ENCODE measurements at regions not wholly inside any gene's neighbourhood (a gene's known extent, or its start where the extent isn't known, plus 50 kb on each side); places are given as distances from the start of the nearest gene placed in this dataset.

DNA sequence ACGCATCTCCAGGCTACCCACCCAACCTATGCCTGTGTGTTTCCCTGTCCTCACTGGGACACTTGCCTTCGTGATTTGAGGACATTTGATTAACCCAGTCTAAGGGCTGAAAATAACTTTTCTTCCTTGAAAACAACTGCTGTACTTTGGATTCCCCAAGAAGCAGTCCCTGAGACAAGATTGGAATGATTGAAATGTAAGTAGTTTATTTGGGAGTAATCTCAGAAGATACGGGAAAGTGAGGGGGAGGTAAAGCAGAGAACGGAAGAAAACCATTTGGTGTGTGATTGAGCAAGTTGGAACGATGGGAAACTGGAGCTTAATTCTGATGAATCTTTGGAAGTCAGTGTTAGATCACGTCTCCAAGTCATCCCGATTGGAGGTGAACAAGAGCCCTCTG lies 143.8 kb upstream of the LMCD1 start:
- BruUV-seq (replicated peaks), result no TSS peak
- 32% methylated on average over 7 of the region's 7 CpGs for WGBS (ENCODE audit: insufficient coverage, insufficient replicate concordance, low lambda C conversion rate, missing lambda C conversion rate)
- intact Hi-C loops (cut with micrococcal nuclease; ENCODE audit: unreplicated experiment), result no loop called here

More for the DNA sequence above, 143.8 kb upstream of the LMCD1 start:
- no peaks in the 10 kb centered on the region; the same call in 2 of the 3 replicates for H3K9me3 ChIP-seq (replicated peaks; ENCODE audit: control insufficient read depth, insufficient read depth, low read length)
- no peaks in the 10 kb centered on the region for H4K20me1 ChIP-seq (ENCODE audit: control insufficient read depth, insufficient read depth)
- ChIA-PET SMC1A (ENCODE audit: uncharacterized antibody, unreplicated experiment) (no interaction called here), RAD21 (ENCODE audit: unreplicated experiment) (no interaction called here), CTCF (interaction anchor here (1.4 kb wide), 1 partner anchor 59 kb away, joined by 4 read pairs; no protein-coding TSS in a partner anchor), POLR2A (no interaction called here)
- H3K79me2 ChIP-seq (ENCODE audit: control insufficient read depth, insufficient read depth, low read length), result no peaks in the 10 kb centered on the region
- no peak for ATAC-seq
- no peak overlapping the region for H2AFZ ChIP-seq (ENCODE audit: control insufficient read depth, low read depth, low read length)
- in situ Hi-C loops (cut with MboI), result no loop called here
- DNase-seq (ENCODE audit: low read depth, low spot score), result no peak
- no peaks in the 10 kb centered on the region for H3K36me3 ChIP-seq (ENCODE audit: control insufficient read depth in 2 of 2, insufficient read depth in 2 of 2, low read length in 1 of 2)
- H3K4me1 ChIP-seq (ENCODE audit: control insufficient read depth, insufficient read depth, low read length), result no peaks in the 10 kb centered on the region
- H3K27ac ChIP-seq (ENCODE audit: control insufficient read depth, insufficient read depth), result no peak overlapping the region
- FAIRE-seq, result no peak
- H3K4me2 ChIP-seq (ENCODE audit: control insufficient read depth, insufficient read depth), result no peak overlapping the region
- TF ChIP-seq ZBED1 (IDR thresholded peaks at IDR 0.05; ENCODE audit: borderline replicate concordance) (no peak), ATF2 (IDR thresholded peaks at IDR 0.05; ENCODE audit: low read length) (no peak), POLR2AphosphoS5 (IDR thresholded peaks at IDR 0.05; ENCODE audit: low read length) (no peak), ATF7 (IDR thresholded peaks at IDR 0.05; ENCODE audit: low read depth) (no peak), TCF12 (IDR thresholded peaks at IDR 0.05; ENCODE audit: low read depth, low read length) (no peak), BHLHE40 (IDR thresholded peaks at IDR 0.05; ENCODE audit: borderline replicate concordance in 1 of 2, low read depth in 2 of 2, low read length in 1 of 2) (no peak), NR2C1 (IDR thresholded peaks at IDR 0.05) (no peak), ELK1 (IDR thresholded peaks at IDR 0.05; ENCODE audit: low read depth, low read length) (no peak), PRDM15 (CRISPR knock-in tag; IDR thresholded peaks at IDR 0.05) (no peak), EP300 (IDR thresholded peaks at IDR 0.05; ENCODE audit: borderline replicate concordance in 1 of 2, control insufficient read depth in 1 of 2, low read depth in 2 of 2, low read length in 2 of 2) (no peak), IRF4 (IDR thresholded peaks at IDR 0.05; ENCODE audit: low read depth, low read length) (no peak), ASH2L (IDR thresholded peaks at IDR 0.05; ENCODE audit: borderline replicate concordance, low read depth) (no peak), CBFB (IDR thresholded peaks at IDR 0.05; ENCODE audit: low read depth) (no peak), RAD51 (IDR thresholded peaks at IDR 0.05) (no peak), ESRRA (IDR thresholded peaks at IDR 0.05; ENCODE audit: low read length) (no peak)
- TF ChIP-seq, protein P1, sequence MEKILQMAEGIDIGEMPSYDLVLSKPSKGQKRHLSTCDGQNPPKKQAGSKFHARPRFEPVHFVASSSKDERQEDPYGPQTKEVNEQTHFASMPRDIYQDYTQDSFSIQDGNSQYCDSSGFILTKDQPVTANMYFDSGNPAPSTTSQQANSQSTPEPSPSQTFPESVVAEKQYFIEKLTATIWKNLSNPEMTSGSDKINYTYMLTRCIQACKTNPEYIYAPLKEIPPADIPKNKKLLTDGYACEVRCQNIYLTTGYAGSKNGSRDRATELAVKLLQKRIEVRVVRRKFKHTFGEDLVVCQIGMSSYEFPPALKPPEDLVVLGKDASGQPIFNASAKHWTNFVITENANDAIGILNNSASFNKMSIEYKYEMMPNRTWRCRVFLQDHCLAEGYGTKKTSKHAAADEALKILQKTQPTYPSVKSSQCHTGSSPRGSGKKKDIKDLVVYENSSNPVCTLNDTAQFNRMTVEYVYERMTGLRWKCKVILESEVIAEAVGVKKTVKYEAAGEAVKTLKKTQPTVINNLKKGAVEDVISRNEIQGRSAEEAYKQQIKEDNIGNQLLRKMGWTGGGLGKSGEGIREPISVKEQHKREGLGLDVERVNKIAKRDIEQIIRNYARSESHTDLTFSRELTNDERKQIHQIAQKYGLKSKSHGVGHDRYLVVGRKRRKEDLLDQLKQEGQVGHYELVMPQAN (conservative IDR thresholded peaks at IDR 0.05), result no peak
- TF ChIP-seq, protein P2, sequence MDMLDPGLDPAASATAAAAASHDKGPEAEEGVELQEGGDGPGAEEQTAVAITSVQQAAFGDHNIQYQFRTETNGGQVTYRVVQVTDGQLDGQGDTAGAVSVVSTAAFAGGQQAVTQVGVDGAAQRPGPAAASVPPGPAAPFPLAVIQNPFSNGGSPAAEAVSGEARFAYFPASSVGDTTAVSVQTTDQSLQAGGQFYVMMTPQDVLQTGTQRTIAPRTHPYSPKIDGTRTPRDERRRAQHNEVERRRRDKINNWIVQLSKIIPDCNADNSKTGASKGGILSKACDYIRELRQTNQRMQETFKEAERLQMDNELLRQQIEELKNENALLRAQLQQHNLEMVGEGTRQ (IDR thresholded peaks at IDR 0.05; ENCODE audit: borderline replicate concordance, low read depth, low read length), result no peak
- no peak overlapping the region for H3K4me3 ChIP-seq
- H3K9ac ChIP-seq (ENCODE audit: control insufficient read depth, insufficient read depth, low read length), result no peak overlapping the region
- H3K27me3 ChIP-seq (replicated peaks in 1 of 2; ENCODE audit: control insufficient read depth in 2 of 2, insufficient read depth in 2 of 2, low read length in 1 of 2), result no peaks in the 10 kb centered on the region
